H1 (cell line): ENCODE measurements at regions not wholly inside any gene's neighbourhood (a gene's known extent, or its start where the extent isn't known, plus 50 kb on each side); places are given as distances from the start of the nearest gene placed in this dataset.

Experiments used
- MAFK ChIP-seq: IDR thresholded peaks from 2 replicates; pipeline ENCODE4 v1.6.1; 2012; ENCODE audit warnings: low read depth, mild to moderate bottlenecking, improper control_type of control experiment, low read length
- RBBP5 ChIP-seq: IDR thresholded peaks from 2 replicates; pipeline ENCODE4 v1.7.1; 2012; ENCODE audit warnings: low read depth, mild to moderate bottlenecking, inconsistent platforms, low read length, moderate library complexity, borderline replicate concordance

DNA sequence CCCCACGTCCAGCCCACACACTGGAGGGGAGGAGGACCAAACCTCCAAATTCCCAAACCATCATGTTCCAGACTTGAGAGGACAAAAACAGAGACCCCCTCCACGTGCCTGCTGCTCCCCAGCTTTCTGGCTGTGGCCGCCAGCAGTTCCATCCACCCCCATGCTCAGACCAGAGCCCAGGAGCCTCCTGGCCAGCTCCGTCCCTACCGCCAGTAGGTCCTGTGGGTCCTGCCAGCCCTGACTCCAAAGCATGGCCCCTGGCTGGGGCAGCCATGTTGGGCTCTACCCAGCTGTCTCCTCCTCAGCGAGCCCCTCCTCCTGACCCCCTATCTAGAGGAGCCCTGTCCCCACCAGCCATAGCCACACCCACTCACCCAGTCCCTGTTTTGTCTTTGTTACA is 227.3 kb upstream of the RTL1 start (continued):
- TF ChIP-seq RBBP5 (no peak), MAFK (no peak)
